ENCODE measurements at regions not wholly inside any gene's neighbourhood (a gene's known extent, or its start where the extent isn't known, plus 50 kb on each side); places are given as distances from the start of the nearest gene placed in this dataset.

GRCh38 chr4:141783770-141784169 is 147.4 kb downstream of the IL15 start:
- H3K27me3 Mint-ChIP-seq = no peaks in the 10 kb centered on the region
- no peaks in the 10 kb centered on the region for H3K4me1 Mint-ChIP-seq
- no peak overlapping the region for H3K27ac Mint-ChIP-seq
- no peak for ATAC-seq
- H3K9me3 Mint-ChIP-seq = no peaks in the 10 kb centered on the region
- H3K4me3 Mint-ChIP-seq = no peak overlapping the region
- DNase-seq = no peak

GRCh38 chr4:141786946-141787345 is 150.6 kb downstream of the IL15 start:
- Mint-ChIP-seq H3K9me3 (no peaks in the 10 kb centered on the region), H3K4me1 (no peaks in the 10 kb centered on the region), H3K27me3 (no peaks in the 10 kb centered on the region), H3K4me3 (no peak overlapping the region), H3K27ac (no peak overlapping the region)
- DNase-seq (no peak), ATAC-seq (no peak)

GRCh38 chr4:141788169-141788915 is 152.0 kb downstream of the IL15 start:
- ATAC-seq = no peak
- DNase-seq = no peak
- no peak overlapping the region for H3K4me3 Mint-ChIP-seq
- no peaks in the 10 kb centered on the region for H3K27me3 Mint-ChIP-seq
- H3K9me3 Mint-ChIP-seq = no peaks in the 10 kb centered on the region
- no peak overlapping the region for H3K27ac Mint-ChIP-seq
- no peaks in the 10 kb centered on the region for H3K4me1 Mint-ChIP-seq

GRCh38 chr4:141789716-141790115 is 153.3 kb downstream of the IL15 start:
- DNase-seq (no peak), ATAC-seq (no peak)
- no peaks in the 10 kb centered on the region for H3K4me1 Mint-ChIP-seq
- H3K27me3 Mint-ChIP-seq = no peaks in the 10 kb centered on the region
- H3K27ac Mint-ChIP-seq = no peak overlapping the region
- H3K4me3 Mint-ChIP-seq = no peak overlapping the region
- no peaks in the 10 kb centered on the region for H3K9me3 Mint-ChIP-seq

GRCh38 chr4:141792164-141792563 is 155.8 kb downstream of the IL15 start:
- H3K9me3 Mint-ChIP-seq = peaks cover 0 to 7% of the 10 kb centered on the region in 2 donors
- no peak overlapping the region for H3K4me3 Mint-ChIP-seq
- H3K27me3 Mint-ChIP-seq = no peaks in the 10 kb centered on the region
- no peak overlapping the region for H3K27ac Mint-ChIP-seq
- DNase-seq (no peak), ATAC-seq (no peak)
- no peaks in the 10 kb centered on the region for H3K4me1 Mint-ChIP-seq

GRCh38 chr4:141797966-141798365 is 161.6 kb downstream of the IL15 start:
- Mint-ChIP-seq H3K27me3 (no peaks in the 10 kb centered on the region), H3K9me3 (peaks cover 0 to 7% of the 10 kb centered on the region in 2 donors), H3K4me3 (no peak overlapping the region), H3K27ac (no peak overlapping the region), H3K4me1 (no peaks in the 10 kb centered on the region)
- no peak for DNase-seq
- ATAC-seq = no peak

- H3K9me3 Mint-ChIP-seq = no peaks in the 10 kb centered on the region
- no peaks in the 10 kb centered on the region for H3K4me1 Mint-ChIP-seq
- ATAC-seq (no peak), DNase-seq (no peak)
- H3K4me3 Mint-ChIP-seq = no peak overlapping the region
- no peak overlapping the region for H3K27ac Mint-ChIP-seq
- H3K27me3 Mint-ChIP-seq = no peaks in the 10 kb centered on the region
Measured at GRCh38 chr4:141801558-141801957, 165.2 kb downstream of the IL15 start.

GRCh38 chr4:141802333-141802732 is 165.9 kb downstream of the IL15 start:
- ATAC-seq (no peak), DNase-seq (no peak)
- no peak overlapping the region for H3K27ac Mint-ChIP-seq
- H3K27me3 Mint-ChIP-seq = no peaks in the 10 kb centered on the region
- no peaks in the 10 kb centered on the region for H3K4me1 Mint-ChIP-seq
- H3K4me3 Mint-ChIP-seq = no peak overlapping the region
- no peaks in the 10 kb centered on the region for H3K9me3 Mint-ChIP-seq

- Mint-ChIP-seq H3K4me1 (no peaks in the 10 kb centered on the region), H3K4me3 (no peak overlapping the region), H3K9me3 (no peaks in the 10 kb centered on the region), H3K27me3 (no peaks in the 10 kb centered on the region), H3K27ac (no peak overlapping the region)
- DNase-seq = no peak
- ATAC-seq = no peak
Measured at GRCh38 chr4:141804836-141805235, 168.5 kb downstream of the IL15 start.

- no peak overlapping the region for H3K4me3 Mint-ChIP-seq
- H3K4me1 Mint-ChIP-seq = no peaks in the 10 kb centered on the region
- H3K27ac Mint-ChIP-seq = peak overlapping the region in 1 of 2 donors; percentile 19
- no peak for DNase-seq
- H3K9me3 Mint-ChIP-seq = no peaks in the 10 kb centered on the region
- ATAC-seq = no peak
- no peaks in the 10 kb centered on the region for H3K27me3 Mint-ChIP-seq
Measured at GRCh38 chr4:141807103-141807891, 170.9 kb downstream of the IL15 start.

- Mint-ChIP-seq H3K9me3 (no peaks in the 10 kb centered on the region), H3K4me3 (no peak overlapping the region), H3K4me1 (no peaks in the 10 kb centered on the region), H3K27ac (no peak overlapping the region), H3K27me3 (no peaks in the 10 kb centered on the region)
- ATAC-seq (no peak), DNase-seq (no peak)
Measured at GRCh38 chr4:141810038-141810711, 173.8 kb downstream of the IL15 start.

GRCh38 chr4:141810712-141811375 is 174.5 kb downstream of the IL15 start:
- no peaks in the 10 kb centered on the region for H3K4me1 Mint-ChIP-seq
- H3K9me3 Mint-ChIP-seq = no peaks in the 10 kb centered on the region
- no peaks in the 10 kb centered on the region for H3K27me3 Mint-ChIP-seq
- DNase-seq (no peak), ATAC-seq (peak; percentile 15)
- no peak overlapping the region for H3K4me3 Mint-ChIP-seq
- H3K27ac Mint-ChIP-seq = no peak overlapping the region

GRCh38 chr4:141812158-141812557 is 175.8 kb downstream of the IL15 start:
- H3K27me3 Mint-ChIP-seq = no peaks in the 10 kb centered on the region
- H3K27ac Mint-ChIP-seq = no peak overlapping the region
- H3K9me3 Mint-ChIP-seq = no peaks in the 10 kb centered on the region
- H3K4me1 Mint-ChIP-seq = no peaks in the 10 kb centered on the region
- no peak for ATAC-seq
- H3K4me3 Mint-ChIP-seq = no peak overlapping the region
- DNase-seq = no peak

- H3K9me3 Mint-ChIP-seq = peaks cover 0 to 7% of the 10 kb centered on the region in 2 donors
- DNase-seq = no peak
- peaks cover 10% of the 10 kb centered on the region for H3K27me3 Mint-ChIP-seq
- no peak overlapping the region for H3K27ac Mint-ChIP-seq
- ATAC-seq = no peak
- no peak overlapping the region for H3K4me3 Mint-ChIP-seq
- no peaks in the 10 kb centered on the region for H3K4me1 Mint-ChIP-seq
Measured at GRCh38 chr4:141814499-141814898, 178.1 kb downstream of the IL15 start.

- Mint-ChIP-seq H3K4me1 (no peaks in the 10 kb centered on the region), H3K4me3 (no peak overlapping the region), H3K9me3 (peaks cover 0 to 7% of the 10 kb centered on the region in 2 donors), H3K27me3 (peaks cover 10% of the 10 kb centered on the region), H3K27ac (no peak overlapping the region)
- DNase-seq (no peak), ATAC-seq (no peak)
Measured at GRCh38 chr4:141815646-141816045, 179.3 kb downstream of the IL15 start.
